ENCODE measurements at regions not wholly inside any gene's neighbourhood (a gene's known extent, or its start where the extent isn't known, plus 50 kb on each side); places are given as distances from the start of the nearest gene placed in this dataset.

GRCh38 chr21:23507501-23507900, 2099.8 kb downstream of the MRPL39 start:
- DNase-seq (ENCODE audit: insufficient read length, low spot score) (no peak), FAIRE-seq (no peak)
- TF ChIP-seq POU2F2 (IDR thresholded peaks at IDR 0.05; ENCODE audit: low read depth, low read length) (no peak), TAF1 (IDR thresholded peaks at IDR 0.05; ENCODE audit: low read depth, low read length) (no peak), POLR2A (IDR thresholded peaks at IDR 0.05; ENCODE audit: low read depth, low read length) (no peak), POLR2AphosphoS5 (IDR thresholded peaks at IDR 0.05; ENCODE audit: low read depth, low read length) (no peak), PAX5 (IDR thresholded peaks at IDR 0.05; ENCODE audit: insufficient read depth, low read length, severe bottlenecking) (no peak), SPI1 (IDR thresholded peaks at IDR 0.05; ENCODE audit: low read depth, low read length) (no peak)

- DNase-seq (ENCODE audit: insufficient read length, low spot score) (no peak), FAIRE-seq (no peak)
- TF ChIP-seq TAF1 (IDR thresholded peaks at IDR 0.05; ENCODE audit: low read depth, low read length) (no peak), POLR2AphosphoS5 (IDR thresholded peaks at IDR 0.05; ENCODE audit: low read depth, low read length) (no peak), PAX5 (IDR thresholded peaks at IDR 0.05; ENCODE audit: insufficient read depth, low read length, severe bottlenecking) (no peak), POLR2A (IDR thresholded peaks at IDR 0.05; ENCODE audit: low read depth, low read length) (no peak), SPI1 (IDR thresholded peaks at IDR 0.05; ENCODE audit: low read depth, low read length) (no peak)
Measured at GRCh38 chr21:23496729-23497128, 2110.6 kb downstream of the MRPL39 start.

- FAIRE-seq (no peak), DNase-seq (ENCODE audit: insufficient read length, low spot score) (no peak)
- no peak for TF ChIP-seq SPI1 (IDR thresholded peaks at IDR 0.05; ENCODE audit: low read depth, low read length)
Measured at GRCh38 chr21:23488245-23488644, 2119.0 kb downstream of the MRPL39 start.

GRCh38 chr21:23480591-23481270, 2126.6 kb downstream of the MRPL39 start:
- FAIRE-seq (no peak), DNase-seq (ENCODE audit: insufficient read length, low spot score) (no peak)
- TF ChIP-seq POLR2A (IDR thresholded peaks at IDR 0.05; ENCODE audit: low read depth, low read length) (no peak), PAX5 (IDR thresholded peaks at IDR 0.05; ENCODE audit: insufficient read depth, low read length, severe bottlenecking) (no peak), TAF1 (IDR thresholded peaks at IDR 0.05; ENCODE audit: low read depth, low read length) (no peak), POU2F2 (IDR thresholded peaks at IDR 0.05; ENCODE audit: low read depth, low read length) (no peak), POLR2AphosphoS5 (IDR thresholded peaks at IDR 0.05; ENCODE audit: low read depth, low read length) (no peak), SPI1 (IDR thresholded peaks at IDR 0.05; ENCODE audit: low read depth, low read length) (no peak)

GRCh38 chr21:23478381-23478780, 2128.9 kb downstream of the MRPL39 start:
- TF ChIP-seq POU2F2 (IDR thresholded peaks at IDR 0.05; ENCODE audit: low read depth, low read length) (no peak), TAF1 (IDR thresholded peaks at IDR 0.05; ENCODE audit: low read depth, low read length) (no peak), POLR2AphosphoS5 (IDR thresholded peaks at IDR 0.05; ENCODE audit: low read depth, low read length) (no peak), POLR2A (IDR thresholded peaks at IDR 0.05; ENCODE audit: low read depth, low read length) (no peak), PAX5 (IDR thresholded peaks at IDR 0.05; ENCODE audit: insufficient read depth, low read length, severe bottlenecking) (no peak), SPI1 (IDR thresholded peaks at IDR 0.05; ENCODE audit: low read depth, low read length) (no peak)
- no peak for DNase-seq (ENCODE audit: insufficient read length, low spot score)
- no peak for FAIRE-seq

- FAIRE-seq (no peak), DNase-seq (ENCODE audit: insufficient read length, low spot score) (no peak)
- TF ChIP-seq POU2F2 (IDR thresholded peaks at IDR 0.05; ENCODE audit: low read depth, low read length) (no peak), PAX5 (IDR thresholded peaks at IDR 0.05; ENCODE audit: insufficient read depth, low read length, severe bottlenecking) (no peak), POLR2A (IDR thresholded peaks at IDR 0.05; ENCODE audit: low read depth, low read length) (no peak), TAF1 (IDR thresholded peaks at IDR 0.05; ENCODE audit: low read depth, low read length) (no peak), POLR2AphosphoS5 (IDR thresholded peaks at IDR 0.05; ENCODE audit: low read depth, low read length) (no peak), SPI1 (IDR thresholded peaks at IDR 0.05; ENCODE audit: low read depth, low read length) (no peak)
Measured at GRCh38 chr21:23475281-23476219, 2131.7 kb downstream of the MRPL39 start.

- no peak for FAIRE-seq
- TF ChIP-seq PAX5 (IDR thresholded peaks at IDR 0.05; ENCODE audit: insufficient read depth, low read length, severe bottlenecking) = no peak
- TF ChIP-seq TAF1 (IDR thresholded peaks at IDR 0.05; ENCODE audit: low read depth, low read length) = no peak
- no peak for TF ChIP-seq POLR2AphosphoS5 (IDR thresholded peaks at IDR 0.05; ENCODE audit: low read depth, low read length)
- no peak for TF ChIP-seq POLR2A (IDR thresholded peaks at IDR 0.05; ENCODE audit: low read depth, low read length)
- no peak for DNase-seq (ENCODE audit: insufficient read length, low spot score)
Measured at GRCh38 chr21:23471877-23472276, 2135.4 kb downstream of the MRPL39 start.

GRCh38 chr21:23463365-23463764, 2143.9 kb downstream of the MRPL39 start:
- DNase-seq (ENCODE audit: insufficient read length, low spot score) = no peak
- no peak for FAIRE-seq
- TF ChIP-seq POLR2A (IDR thresholded peaks at IDR 0.05; ENCODE audit: low read depth, low read length) = no peak
- TF ChIP-seq POU2F2 (IDR thresholded peaks at IDR 0.05; ENCODE audit: low read depth, low read length) = no peak
- no peak for TF ChIP-seq PAX5 (IDR thresholded peaks at IDR 0.05; ENCODE audit: insufficient read depth, low read length, severe bottlenecking)
- TF ChIP-seq POLR2AphosphoS5 (IDR thresholded peaks at IDR 0.05; ENCODE audit: low read depth, low read length) = no peak
- TF ChIP-seq TAF1 (IDR thresholded peaks at IDR 0.05; ENCODE audit: low read depth, low read length) = no peak
- TF ChIP-seq SPI1 (IDR thresholded peaks at IDR 0.05; ENCODE audit: low read depth, low read length) = no peak

- no peak for TF ChIP-seq POLR2A (IDR thresholded peaks at IDR 0.05; ENCODE audit: low read depth, low read length)
- TF ChIP-seq POLR2AphosphoS5 (IDR thresholded peaks at IDR 0.05; ENCODE audit: low read depth, low read length) = no peak
- TF ChIP-seq SPI1 (IDR thresholded peaks at IDR 0.05; ENCODE audit: low read depth, low read length) = no peak
- no peak for TF ChIP-seq POU2F2 (IDR thresholded peaks at IDR 0.05; ENCODE audit: low read depth, low read length)
- no peak for TF ChIP-seq PAX5 (IDR thresholded peaks at IDR 0.05; ENCODE audit: insufficient read depth, low read length, severe bottlenecking)
- no peak for TF ChIP-seq TAF1 (IDR thresholded peaks at IDR 0.05; ENCODE audit: low read depth, low read length)
- DNase-seq (ENCODE audit: insufficient read length, low spot score) (no peak), FAIRE-seq (no peak)
Measured at GRCh38 chr21:23455676-23456075, 2151.6 kb downstream of the MRPL39 start.
